K562 (cell line): ENCODE measurements at regions not wholly inside any gene's neighbourhood (a gene's known extent, or its start where the extent isn't known, plus 50 kb on each side); places are given as distances from the start of the nearest gene placed in this dataset.
"Not testable (repeated sequence)": the region's sequence is repeated elsewhere in the genome, so short reads cannot be mapped to it uniquely, and the experiment has no call there.

Experiments used
- CHCHD3 ChIP-seq: fragments of 250-450 bp; sonication (Bioruptor Pico); IDR thresholded peaks from 2 replicates; pipeline ENCODE4 v2.1.2; 2022; ENCODE audit warnings: mild to moderate bottlenecking
- CTCF ChIP-seq, 3 experiments: IDR thresholded peaks in 2 of 3; conservative IDR thresholded peaks in 1 of 3; 2 replicates each; pipeline ENCODE4 v1.5.1; 2011 to 2012; ENCODE audit warnings: low read length in 3 of 3, mild to moderate bottlenecking in 3 of 3, control low read depth in 2 of 3, improper control_type of control experiment in 1 of 3, inconsistent platforms in 1 of 3, low read depth in 1 of 3, mixed read lengths in 1 of 3, moderate library complexity in 1 of 3; ENCODE audit not compliant: insufficient read depth in 2 of 3
- GTF2A2 ChIP-seq: IDR thresholded peaks from 2 replicates; pipeline ENCODE4 v1.6.1; 2016; ENCODE audit warnings: mild to moderate bottlenecking, missing genetic modification characterization, missing compliant biosample characterization
- GTF2E2 ChIP-seq: fragments of 200-800 bp; sonication (Bioruptor generic); IDR thresholded peaks from 2 replicates; pipeline ENCODE4 v1.6.1; 2016; ENCODE audit warnings: missing genetic modification characterization, missing compliant biosample characterization
- HMGXB4 ChIP-seq: sonication (generic); formaldehyde crosslinking; IDR thresholded peaks from 2 replicates; pipeline ENCODE4 v1.8.1; 2023; ENCODE audit warnings: mild to moderate bottlenecking, missing genetic modification reagents
- NONO ChIP-seq, 2 experiments: fragments of 200-400 bp in 1 of 2; fragments of 450-650 bp in 1 of 2; formaldehyde crosslinking in 1 of 2; IDR thresholded peaks; 2 replicates each; pipeline ENCODE4 v1.6.1; 2017; ENCODE audit warnings: low read depth in 2 of 2, mild to moderate bottlenecking in 2 of 2, moderate library complexity in 2 of 2, low read length in 1 of 2
- PHF8 ChIP-seq: fragments of 200-600 bp; sonication (generic); IDR thresholded peaks from 2 replicates; pipeline ENCODE4 v1.6.1; 2012; ENCODE audit warnings: mixed run types, mild to moderate bottlenecking, inconsistent platforms, low read length, moderate library complexity, borderline replicate concordance
- POLR2A ChIP-seq: fragments of 450-650 bp; conservative IDR thresholded peaks from 2 replicates; pipeline ENCODE4 v1.6.1; 2016
- TEAD4 ChIP-seq, 2 experiments: sonication (generic) in 1 of 2; formaldehyde crosslinking in 1 of 2; IDR thresholded peaks; 2 replicates each; pipeline versions ENCODE4 v1.6.1 to v1.8.0; 2012 to 2022; ENCODE audit warnings: borderline replicate concordance in 1 of 2, inconsistent platforms in 1 of 2, low read length in 1 of 2, mild to moderate bottlenecking in 1 of 2, missing genetic modification reagents in 1 of 2
- ZFX ChIP-seq: sonication (generic); formaldehyde crosslinking; IDR thresholded peaks from 2 replicates; pipeline ENCODE4 v1.8.0; 2022; ENCODE audit warnings: mild to moderate bottlenecking, missing genetic modification reagents, moderate library complexity
- ZNF589 ChIP-seq: fragments of 200-800 bp; sonication (Bioruptor generic); IDR thresholded peaks from 2 replicates; pipeline ENCODE4 v1.6.1; 2016; ENCODE audit warnings: low read depth, missing genetic modification characterization, missing compliant biosample characterization
- TF ChIP-seq, protein P1 (sequence below): sonication (generic); formaldehyde crosslinking; IDR thresholded peaks from 2 replicates; pipeline ENCODE4 v1.8.1; 2023; ENCODE audit warnings: mild to moderate bottlenecking, missing genetic modification reagents

DNA sequence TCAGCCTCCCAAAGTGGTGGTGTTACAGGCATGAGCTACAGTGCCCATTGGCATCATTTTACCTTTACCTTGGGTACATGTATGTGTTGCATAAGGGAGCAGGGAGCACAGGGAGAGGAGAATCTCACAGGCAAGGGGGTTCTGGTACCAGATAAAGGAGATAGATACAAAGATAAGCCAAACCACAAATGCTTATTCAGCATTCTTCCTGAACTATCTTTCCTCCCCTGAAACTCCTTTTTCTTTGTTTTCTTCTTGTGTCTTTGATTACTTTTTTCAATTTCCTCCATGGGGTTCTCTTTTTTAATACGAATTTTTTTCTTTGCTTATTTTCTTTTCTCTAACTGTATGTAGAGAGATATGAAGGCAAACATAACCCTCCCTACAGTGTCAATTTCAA lies 193.8 kb downstream of the SPDYE17 start:
- TF ChIP-seq ZNF589; POLR2A; CHCHD3 (CRISPR knock-in tag); TEAD4 (IDR thresholded peaks at IDR 0.05; ENCODE audit: low read length); TEAD4 (CRISPR knock-in tag; IDR thresholded peaks at IDR 0.05; ENCODE audit: borderline replicate concordance); PHF8; GTF2A2; ZFX; HMGXB4 (CRISPR knock-in tag); GTF2E2; NONO (IDR thresholded peaks at IDR 0.05; ENCODE audit: low read depth in 2 of 2, low read length in 1 of 2); CTCF (IDR thresholded peaks at IDR 0.05 in 2 of 3, conservative IDR thresholded peaks at IDR 0.05 in 1 of 3; ENCODE audit: insufficient read depth in 2 of 3, low read depth in 1 of 3, low read length in 3 of 3): not testable (repeated sequence)
- TF ChIP-seq, protein P1, sequence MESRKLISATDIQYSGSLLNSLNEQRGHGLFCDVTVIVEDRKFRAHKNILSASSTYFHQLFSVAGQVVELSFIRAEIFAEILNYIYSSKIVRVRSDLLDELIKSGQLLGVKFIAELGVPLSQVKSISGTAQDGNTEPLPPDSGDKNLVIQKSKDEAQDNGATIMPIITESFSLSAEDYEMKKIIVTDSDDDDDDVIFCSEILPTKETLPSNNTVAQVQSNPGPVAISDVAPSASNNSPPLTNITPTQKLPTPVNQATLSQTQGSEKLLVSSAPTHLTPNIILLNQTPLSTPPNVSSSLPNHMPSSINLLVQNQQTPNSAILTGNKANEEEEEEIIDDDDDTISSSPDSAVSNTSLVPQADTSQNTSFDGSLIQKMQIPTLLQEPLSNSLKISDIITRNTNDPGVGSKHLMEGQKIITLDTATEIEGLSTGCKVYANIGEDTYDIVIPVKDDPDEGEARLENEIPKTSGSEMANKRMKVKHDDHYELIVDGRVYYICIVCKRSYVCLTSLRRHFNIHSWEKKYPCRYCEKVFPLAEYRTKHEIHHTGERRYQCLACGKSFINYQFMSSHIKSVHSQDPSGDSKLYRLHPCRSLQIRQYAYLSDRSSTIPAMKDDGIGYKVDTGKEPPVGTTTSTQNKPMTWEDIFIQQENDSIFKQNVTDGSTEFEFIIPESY (CRISPR knock-in tag), result not testable (repeated sequence)
